ENCODE measurements at regions not wholly inside any gene's neighbourhood (a gene's known extent, or its start where the extent isn't known, plus 50 kb on each side); places are given as distances from the start of the nearest gene placed in this dataset.

- no peak overlapping the region for H3K4me3 ChIP-seq (replicated peaks in 1 of 3)
- H3K36me3 ChIP-seq: no peaks in the 10 kb centered on the region
- intact Hi-C loops (cut with DNase I): no loop called here
- TF ChIP-seq POLR2A (IDR thresholded peaks at IDR 0.05) (no peak), CTCF (IDR thresholded peaks at IDR 0.05) (no peak)
- no peak overlapping the region for H3K27ac ChIP-seq
- H3K9me3 ChIP-seq: no peaks in the 10 kb centered on the region
- no peaks in the 10 kb centered on the region for H3K4me1 ChIP-seq
- H3K27me3 ChIP-seq: no peaks in the 10 kb centered on the region
- no peak for DNase-seq
- WGBS, 2 donors: 78 to 81% methylated on average over 1 of the region's 1 CpG
Observed at GRCh38 chr14:82755923-82756322, 1222.3 kb upstream of the SEL1L start.

GRCh38 chr14:82757776-82758175, 1224.1 kb upstream of the SEL1L start:
- H3K27me3 ChIP-seq: no peaks in the 10 kb centered on the region
- no peak overlapping the region for H3K4me3 ChIP-seq (replicated peaks in 1 of 3)
- H3K9me3 ChIP-seq: no peaks in the 10 kb centered on the region
- H3K4me1 ChIP-seq: no peaks in the 10 kb centered on the region
- WGBS, 2 donors: 85 to 93% methylated on average over 2 of the region's 2 CpGs
- H3K36me3 ChIP-seq: no peaks in the 10 kb centered on the region
- no peak for DNase-seq
- intact Hi-C loops (cut with DNase I): no loop called here
- TF ChIP-seq CTCF (IDR thresholded peaks at IDR 0.05) (no peak), POLR2A (IDR thresholded peaks at IDR 0.05) (no peak)
- no peak overlapping the region for H3K27ac ChIP-seq

- H3K9me3 ChIP-seq: no peaks in the 10 kb centered on the region
- intact Hi-C loops (cut with DNase I): no loop called here
- TF ChIP-seq CTCF (IDR thresholded peaks at IDR 0.05): no peak
- TF ChIP-seq POLR2A (IDR thresholded peaks at IDR 0.05): no peak
- H3K4me3 ChIP-seq (replicated peaks in 1 of 3): no peak overlapping the region
- H3K36me3 ChIP-seq: no peaks in the 10 kb centered on the region
- H3K27me3 ChIP-seq: no peaks in the 10 kb centered on the region
- 52 to 70% methylated on average over 3 of the region's 3 CpGs for WGBS, 2 donors
- no peak for DNase-seq
- H3K27ac ChIP-seq: no peak overlapping the region
- H3K4me1 ChIP-seq: no peaks in the 10 kb centered on the region
Observed at GRCh38 chr14:82759656-82760055, 1226.0 kb upstream of the SEL1L start.

DNA sequence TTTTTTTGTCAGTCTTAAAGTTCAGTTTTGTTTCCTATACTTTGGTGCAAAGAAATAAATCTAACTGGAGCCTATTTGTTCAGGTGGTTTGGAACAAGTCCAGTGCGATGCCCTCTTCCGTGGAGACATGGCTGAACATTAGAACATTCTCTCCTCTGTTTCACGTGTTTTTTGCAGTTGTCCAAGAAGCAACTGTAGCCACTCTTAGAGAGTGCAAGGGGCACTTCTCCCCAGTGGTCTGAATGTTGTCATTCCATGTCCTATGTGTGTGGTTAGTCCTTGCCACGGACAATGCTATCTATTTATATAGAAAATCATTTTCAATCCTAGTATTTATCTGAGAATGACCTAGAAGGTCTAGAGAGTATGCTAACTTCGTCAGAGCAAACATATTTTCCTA, 1232.5 kb upstream of the SEL1L start:
- DNase-seq: no peak
- Histone ChIP-seq H3K9me3 (no peaks in the 10 kb centered on the region), H3K36me3 (no peaks in the 10 kb centered on the region), H3K4me3 (replicated peaks in 1 of 3) (no peak overlapping the region), H3K4me1 (no peaks in the 10 kb centered on the region), H3K27ac (no peak overlapping the region), H3K27me3 (no peaks in the 10 kb centered on the region)
- intact Hi-C loops (cut with DNase I): no loop called here
- WGBS, 2 donors: 78 to 85% methylated on average over 5 of the region's 5 CpGs
- TF ChIP-seq POLR2A (IDR thresholded peaks at IDR 0.05): no peak
- no peak for TF ChIP-seq CTCF (IDR thresholded peaks at IDR 0.05)

DNA sequence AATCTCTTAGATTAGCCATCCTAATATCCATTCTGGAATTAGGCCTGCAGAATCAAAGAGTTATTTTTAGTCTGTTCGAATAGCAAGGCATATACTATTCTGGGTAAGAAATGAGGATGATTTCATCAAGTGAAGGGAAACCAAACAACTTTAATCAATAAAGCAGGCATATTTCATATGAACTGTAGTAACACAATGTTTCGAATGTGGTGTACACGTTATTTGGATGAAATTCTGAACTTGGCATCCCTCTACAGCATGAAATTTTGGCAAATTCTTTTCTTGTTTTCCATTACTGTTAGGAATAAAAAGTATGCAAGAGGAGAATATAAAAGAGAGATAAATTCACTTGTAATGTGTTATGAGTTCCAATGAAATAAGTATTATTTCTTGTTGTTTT, 1233.3 kb upstream of the SEL1L start:
- TF ChIP-seq POLR2A (IDR thresholded peaks at IDR 0.05) (no peak), CTCF (IDR thresholded peaks at IDR 0.05) (no peak)
- Histone ChIP-seq H3K4me1 (no peaks in the 10 kb centered on the region), H3K36me3 (no peaks in the 10 kb centered on the region), H3K9me3 (no peaks in the 10 kb centered on the region), H3K27ac (no peak overlapping the region), H3K27me3 (no peaks in the 10 kb centered on the region), H3K4me3 (replicated peaks in 1 of 3) (no peak overlapping the region)
- 76 to 79% methylated on average over 3 of the region's 3 CpGs for WGBS, 2 donors
- no peak for DNase-seq
- intact Hi-C loops (cut with DNase I): no loop called here
